WTC11 (cell line): ENCODE measurements at regions not wholly inside any gene's neighbourhood (a gene's known extent, or its start where the extent isn't known, plus 50 kb on each side); places are given as distances from the start of the nearest gene placed in this dataset.
"Not testable (repeated sequence)": the region's sequence is repeated elsewhere in the genome, so short reads cannot be mapped to it uniquely, and the experiment has no call there.

ENCODE experiments used
- ATF2 ChIP-seq: sonication (generic); formaldehyde crosslinking; IDR thresholded peaks from 2 replicates; pipeline ENCODE4 v1.8.1; 2022; ENCODE audit warnings: low read depth, missing genetic modification reagents, borderline replicate concordance
- CTCF ChIP-seq: fragments of 200-600 bp; IDR thresholded peaks from 2 replicates; pipeline ENCODE4 v1.8.0; 2022; ENCODE audit warnings: antibody characterized with exemption
- MLX ChIP-seq: sonication (generic); formaldehyde crosslinking; IDR thresholded peaks from 2 replicates; pipeline ENCODE4 v1.8.1; 2023; ENCODE audit warnings: mild to moderate bottlenecking, missing genetic modification reagents, moderate library complexity
- NFYB ChIP-seq: sonication (generic); formaldehyde crosslinking; conservative IDR thresholded peaks from 2 replicates; pipeline ENCODE4 v1.8.0; 2022; ENCODE audit warnings: low read depth, missing genetic modification reagents
- PREB ChIP-seq: sonication (generic); formaldehyde crosslinking; IDR thresholded peaks from 2 replicates; pipeline ENCODE4 v1.8.1; 2022; ENCODE audit warnings: mild to moderate bottlenecking, missing genetic modification reagents, moderate library complexity, borderline replicate concordance
- TEAD4 ChIP-seq: sonication (generic); formaldehyde crosslinking; IDR thresholded peaks from 2 replicates; pipeline ENCODE4 v1.8.0; 2022; ENCODE audit warnings: mild to moderate bottlenecking, missing genetic modification reagents
- ZNF671 ChIP-seq: fragments of 250-450 bp; sonication (Bioruptor Pico); IDR thresholded peaks from 2 replicates; pipeline ENCODE4 v1.8.0; 2021; ENCODE audit warnings: mild to moderate bottlenecking

GRCh38 chr10:128583125-128583524, 456.9 kb upstream of the MKI67 start:
- TF ChIP-seq CTCF; TEAD4; ZNF671 (CRISPR knock-in tag); ATF2 (CRISPR knock-in tag); MLX (CRISPR knock-in tag); NFYB (CRISPR knock-in tag); PREB (CRISPR knock-in tag): not testable (repeated sequence)
